ENCODE measurements at regions not wholly inside any gene's neighbourhood (a gene's known extent, or its start where the extent isn't known, plus 50 kb on each side); places are given as distances from the start of the nearest gene placed in this dataset.

GRCh38 chr9:16181539-16181938 is 628.7 kb downstream of the CCDC171 start (continued):
- TF ChIP-seq FOXJ2 (tag; IDR thresholded peaks at IDR 0.05) (no peak), POLR3A (IDR thresholded peaks at IDR 0.05; ENCODE audit: borderline replicate concordance, extremely low read depth, insufficient read depth, insufficient read length) (no peak), ZFP91 (CRISPR knock-in tag; IDR thresholded peaks at IDR 0.05) (no peak), TAL1 (IDR thresholded peaks at IDR 0.05) (no peak), U2AF1 (optimal IDR thresholded peaks at IDR 0.05; ENCODE audit: low read depth, low read length) (no peak), FOXP1 (CRISPR knock-in tag; IDR thresholded peaks at IDR 0.05) (no peak)

- H3K9me3 ChIP-seq (replicated peaks; ENCODE audit: control insufficient read depth, insufficient read depth, low read depth, low read length): no peaks in the 10 kb centered on the region
- in situ Hi-C loops (cut with MboI) (no loop called here), intact Hi-C loops (cut with micrococcal nuclease) (no loop called here)
- FAIRE-seq (no peak), DNase-seq (ENCODE audit: extremely low read depth in 1 of 4, low spot score in 3 of 4) (no peak), ATAC-seq (no peak)
- H3K4me1 ChIP-seq (replicated peaks in 1 of 2; ENCODE audit: control insufficient read depth in 2 of 2, insufficient read depth in 2 of 2, low read length in 2 of 2): no peaks in the 10 kb centered on the region
- no peaks in the 10 kb centered on the region for H3K9me1 ChIP-seq (ENCODE audit: control insufficient read depth, insufficient read depth, low read length)
- no peaks in the 10 kb centered on the region for H3K36me3 ChIP-seq (ENCODE audit: control insufficient read depth, insufficient read depth, low read length)
- BruUV-seq (replicated peaks): no TSS peak
- ChIA-PET CTCF (ENCODE audit: low intra/inter-chr PET ratio) (no interaction called here), POLR2A (no interaction called here)
- H3K79me2 ChIP-seq (ENCODE audit: control insufficient read depth, insufficient read depth, low read length): no peaks in the 10 kb centered on the region
- no peak overlapping the region for H2AFZ ChIP-seq (ENCODE audit: low read depth, low read length)
- 0% methylated on average over 6 of the region's 6 CpGs for WGBS (ENCODE audit: insufficient coverage, low coverage, missing lambda C conversion rate)
- no peaks in the 10 kb centered on the region for H3K27me3 ChIP-seq (ENCODE audit: control insufficient read depth in 2 of 2, insufficient read depth in 2 of 2, low read length in 2 of 2)
- TF ChIP-seq NR4A1 (CRISPR knock-in tag; IDR thresholded peaks at IDR 0.05): no peak
- no peak for TF ChIP-seq NR4A1 (tag; IDR thresholded peaks at IDR 0.05)
- H3K9ac ChIP-seq (ENCODE audit: insufficient read depth in 1 of 2, low read depth in 2 of 2, low read length in 2 of 2): no peak overlapping the region
- H3K4me2 ChIP-seq (ENCODE audit: insufficient read depth, low read length): no peak overlapping the region
- no peak overlapping the region for H3K4me3 ChIP-seq
- H3K27ac ChIP-seq (ENCODE audit: extremely low read depth, low read depth, low read length): no peak overlapping the region
- no peaks in the 10 kb centered on the region for H4K20me1 ChIP-seq (replicated peaks; ENCODE audit: control insufficient read depth, insufficient read depth, low read length)
Observed at GRCh38 chr9:16182784-16183183, 629.9 kb downstream of the CCDC171 start.

Data from K562 (cell line).